Naive thymus-derived CD8-positive, alpha-beta T cell (primary cell): ENCODE measurements at regions not wholly inside any gene's neighbourhood (a gene's known extent, or its start where the extent isn't known, plus 50 kb on each side); places are given as distances from the start of the nearest gene placed in this dataset.
"Not testable (repeated sequence)": the region's sequence is repeated elsewhere in the genome, so short reads cannot be mapped to it uniquely, and the experiment has no call there.

Experiments used
- ATAC-seq, 2 donors: fragments of 150-1000 bp; cut with Tn5 transposase in 1 of 2; sonication (Bioruptor Pico), chemical (Tn5 transposase) in 1 of 2; 1 replicate in 1 of 2; 2 replicates in 1 of 2; pipeline ENCODE4 v1.10.0; 2021; ENCODE audit warnings: mild to moderate bottlenecking in 2 of 2, moderate library complexity in 2 of 2
- POLR2A ChIA-PET: fragments of 350-600 bp; sonication (Branson Sonifier 250); formaldehyde crosslinking; loops from one replicate; lab custom pipeline; 2021; ENCODE audit warnings: antibody characterized with exemption; lab: Charles Lee
- DNase-seq, 10 donors: peaks; one replicate each; pipeline versions ENCODE4 v3.0.0 to v3.0.0-alpha.2; 2020 to 2022
- H3K27ac Mint-ChIP-seq, 10 donors: one replicate each; pipeline ENCODE4 v1.8.0; 2020 to 2022; ENCODE audit warnings: mild to moderate bottlenecking in 10 of 10, mixed read lengths in 10 of 10, moderate library complexity in 4 of 10, inconsistent platforms in 1 of 10
- H3K27me3 Mint-ChIP-seq, 5 donors: one replicate each; pipeline ENCODE4 v1.8.0; 2021 to 2022; ENCODE audit warnings: mixed read lengths in 5 of 5
- H3K36me3 Mint-ChIP-seq, 3 donors: one replicate each; pipeline ENCODE4 v1.8.0; 2020 to 2022; ENCODE audit warnings: mixed read lengths in 3 of 3, mild to moderate bottlenecking in 2 of 3, inconsistent platforms in 1 of 3
- H3K4me1 Mint-ChIP-seq, 4 donors: one replicate each; pipeline ENCODE4 v1.8.0; 2021 to 2022; ENCODE audit warnings: mixed read lengths in 4 of 4
- H3K4me3 Mint-ChIP-seq, 10 donors: one replicate each; pipeline ENCODE4 v1.8.0; 2020 to 2022; ENCODE audit warnings: mild to moderate bottlenecking in 10 of 10, mixed read lengths in 10 of 10, moderate library complexity in 6 of 10, inconsistent platforms in 1 of 10
- H3K9me3 Mint-ChIP-seq, 9 donors: one replicate each; pipeline ENCODE4 v1.8.0; 2020 to 2022; ENCODE audit warnings: mixed read lengths in 9 of 9, mild to moderate bottlenecking in 3 of 9, inconsistent platforms in 1 of 9, moderate library complexity in 1 of 9

GRCh38 chr3:21041621-21042020, 709.4 kb downstream of the ZNF385D start:
- DNase-seq (no peak), ATAC-seq (no peak)
- no peak overlapping the region for H3K4me3 Mint-ChIP-seq
- no peaks in the 10 kb centered on the region for H3K36me3 Mint-ChIP-seq
- H3K27me3 Mint-ChIP-seq = no peaks in the 10 kb centered on the region
- POLR2A ChIA-PET = no interaction called here
- H3K4me1 Mint-ChIP-seq = no peaks in the 10 kb centered on the region
- no peak overlapping the region for H3K27ac Mint-ChIP-seq
- H3K9me3 Mint-ChIP-seq = peaks cover 0 to 24% (median 5%) of the 10 kb centered on the region in 9 donors

DNA sequence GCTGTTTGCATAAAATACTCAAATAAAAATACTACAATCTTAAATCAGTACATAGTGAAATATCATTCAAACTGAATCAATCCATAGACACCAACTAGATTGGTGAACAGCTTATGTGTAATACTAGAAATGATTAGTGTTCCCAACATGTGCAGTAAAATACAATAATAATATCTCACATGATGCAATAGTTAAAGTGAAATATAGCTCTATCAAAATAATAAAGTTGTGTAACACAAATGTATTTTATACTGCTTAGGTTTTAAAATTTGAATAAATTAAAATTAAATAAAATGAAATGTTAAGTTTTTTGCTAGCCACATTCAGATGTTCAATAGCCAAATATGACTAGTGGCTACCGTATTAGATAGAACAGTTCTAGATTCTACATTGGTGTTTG, 714.1 kb downstream of the ZNF385D start:
- no peaks in the 10 kb centered on the region for H3K36me3 Mint-ChIP-seq

DNA sequence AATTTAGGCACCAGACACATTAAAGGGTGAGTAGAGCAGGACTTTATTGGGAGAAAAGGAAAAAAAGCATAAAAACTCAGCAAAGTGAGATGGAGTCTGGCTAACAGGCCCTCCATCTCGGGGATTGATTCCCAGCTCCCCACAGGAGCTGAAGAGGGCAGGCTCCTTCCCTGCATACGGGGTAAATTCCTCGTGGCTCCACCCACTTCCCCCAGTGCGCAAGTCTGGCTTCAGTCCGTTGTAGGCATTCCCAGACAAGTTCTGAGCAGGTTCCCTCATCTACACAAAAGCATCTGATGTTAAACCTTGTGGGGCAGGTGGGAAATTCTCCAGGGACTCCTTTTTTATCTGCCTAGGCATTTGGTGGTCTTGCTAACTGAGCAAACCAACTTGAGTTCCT, 722.6 kb downstream of the ZNF385D start:
- ATAC-seq (no peak), DNase-seq (no peak)
- Mint-ChIP-seq H3K4me1 (no peaks in the 10 kb centered on the region), H3K9me3 (peaks cover 0 to 14% (median 8%) of the 10 kb centered on the region in 9 donors), H3K4me3 (no peak overlapping the region), H3K27ac (no peak overlapping the region), H3K27me3 (no peaks in the 10 kb centered on the region), H3K36me3 (peaks cover 0 to 4% (median 0%) of the 10 kb centered on the region in 3 donors)
- POLR2A ChIA-PET = no interaction called here

More for the DNA sequence above, 714.1 kb downstream of the ZNF385D start:
- POLR2A ChIA-PET = no interaction called here
- H3K4me3 Mint-ChIP-seq = no peak overlapping the region
- ATAC-seq (no peak), DNase-seq (no peak)
- H3K9me3 Mint-ChIP-seq = peaks cover 0 to 24% (median 8%) of the 10 kb centered on the region in 9 donors
- no peak overlapping the region for H3K27ac Mint-ChIP-seq
- H3K27me3 Mint-ChIP-seq = no peaks in the 10 kb centered on the region
- H3K4me1 Mint-ChIP-seq = no peaks in the 10 kb centered on the region

- peaks cover 0 to 21% (median 8%) of the 10 kb centered on the region in 9 donors for H3K9me3 Mint-ChIP-seq
- H3K27ac Mint-ChIP-seq = no peak overlapping the region
- peaks cover 0 to 4% (median 0%) of the 10 kb centered on the region in 3 donors for H3K36me3 Mint-ChIP-seq
- H3K4me1 Mint-ChIP-seq = no peaks in the 10 kb centered on the region
- H3K27me3 Mint-ChIP-seq = no peaks in the 10 kb centered on the region
- no peak overlapping the region for H3K4me3 Mint-ChIP-seq
- POLR2A ChIA-PET = no interaction called here
- no peak for ATAC-seq
- DNase-seq = no peak
These were observed 726.4 kb downstream of the ZNF385D start for GRCh38 chr3:21024563-21024962.

- peaks cover 8 to 40% (median 16%) of the 10 kb centered on the region in 9 donors for H3K9me3 Mint-ChIP-seq
- H3K4me1 Mint-ChIP-seq = no peaks in the 10 kb centered on the region
- H3K27ac Mint-ChIP-seq = no peak overlapping the region
These were observed 730.3 kb downstream of the ZNF385D start for GRCh38 chr3:21020681-21021080.

GRCh38 chr3:21020043-21020442, 731.0 kb downstream of the ZNF385D start:
- DNase-seq (no peak), ATAC-seq (no peak)
- Mint-ChIP-seq H3K4me1 (no peaks in the 10 kb centered on the region), H3K9me3 (peaks cover 8 to 45% (median 20%) of the 10 kb centered on the region in 9 donors), H3K36me3 (peaks cover 0 to 10% (median 0%) of the 10 kb centered on the region in 3 donors), H3K27ac (no peak overlapping the region), H3K4me3 (no peak overlapping the region), H3K27me3 (peaks cover 0 to 1% (median 0%) of the 10 kb centered on the region in 5 donors)
- POLR2A ChIA-PET = no interaction called here

More at GRCh38 chr3:21020681-21021080, 730.3 kb downstream of the ZNF385D start:
- no peak for DNase-seq
- Mint-ChIP-seq H3K27me3 (peaks cover 0 to 1% (median 0%) of the 10 kb centered on the region in 5 donors), H3K36me3 (peaks cover 0 to 10% (median 0%) of the 10 kb centered on the region in 3 donors), H3K4me3 (no peak overlapping the region)
- ATAC-seq = no peak
- POLR2A ChIA-PET = no interaction called here

DNA sequence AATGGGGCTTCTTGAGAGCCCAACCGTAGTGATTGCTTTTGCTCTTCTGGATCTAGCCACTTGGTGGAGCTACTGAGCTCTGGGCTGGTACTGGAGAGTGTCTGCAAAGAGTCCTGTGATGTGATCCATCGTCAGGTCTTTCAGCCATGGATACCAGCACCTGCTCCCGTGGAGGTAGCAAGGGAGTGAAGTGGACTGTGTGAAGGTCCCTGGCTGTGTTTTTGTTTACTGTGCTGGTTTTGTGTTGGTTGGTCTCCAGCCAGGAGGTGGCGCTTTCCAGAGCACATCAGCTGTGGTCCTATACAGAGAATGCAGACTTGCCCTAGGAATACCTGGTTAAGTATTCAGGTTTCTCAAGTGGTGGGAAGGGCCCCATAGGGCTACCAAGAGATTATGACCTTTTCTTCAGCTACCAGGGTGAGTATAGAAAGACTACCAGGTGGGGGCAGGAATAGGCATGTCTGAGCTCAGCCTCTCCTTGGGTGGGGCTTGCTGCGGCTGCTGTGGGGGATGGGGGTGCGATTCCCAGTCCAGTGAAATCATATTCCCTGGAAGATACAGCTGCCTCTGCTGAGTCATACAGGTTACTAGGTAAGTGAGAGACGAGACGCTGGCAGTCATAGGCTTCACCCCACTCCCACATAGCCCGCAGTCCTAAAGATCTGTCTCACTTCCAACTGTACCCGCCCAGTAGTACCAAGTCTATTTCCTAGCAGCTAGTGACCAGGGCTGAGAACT, 733.7 kb downstream of the ZNF385D start:
- peaks cover 0 to 18% (median 0%) of the 10 kb centered on the region in 3 donors for H3K36me3 Mint-ChIP-seq
- ATAC-seq (no peak), DNase-seq (no peak)
- peaks cover 15 to 64% (median 36%) of the 10 kb centered on the region in 9 donors for H3K9me3 Mint-ChIP-seq
- no peaks in the 10 kb centered on the region for H3K4me1 Mint-ChIP-seq
- H3K27ac Mint-ChIP-seq = no peak overlapping the region
- peak overlapping the region in 1 of 10 donors; percentile 29 for H3K4me3 Mint-ChIP-seq
- POLR2A ChIA-PET = no interaction called here
- peaks cover 0 to 1% (median 0%) of the 10 kb centered on the region in 5 donors for H3K27me3 Mint-ChIP-seq

- Mint-ChIP-seq H3K4me3 (no peak overlapping the region), H3K9me3 (peaks cover 17 to 62% (median 41%) of the 10 kb centered on the region in 9 donors), H3K4me1 (no peaks in the 10 kb centered on the region), H3K27ac (no peak overlapping the region), H3K36me3 (peaks cover 0 to 18% (median 0%) of the 10 kb centered on the region in 3 donors), H3K27me3 (peaks cover 0 to 1% (median 0%) of the 10 kb centered on the region in 5 donors)
- POLR2A ChIA-PET = no interaction called here
- DNase-seq = no peak
- ATAC-seq = no peak
These were observed 737.4 kb downstream of the ZNF385D start for GRCh38 chr3:21013566-21013965.

DNA sequence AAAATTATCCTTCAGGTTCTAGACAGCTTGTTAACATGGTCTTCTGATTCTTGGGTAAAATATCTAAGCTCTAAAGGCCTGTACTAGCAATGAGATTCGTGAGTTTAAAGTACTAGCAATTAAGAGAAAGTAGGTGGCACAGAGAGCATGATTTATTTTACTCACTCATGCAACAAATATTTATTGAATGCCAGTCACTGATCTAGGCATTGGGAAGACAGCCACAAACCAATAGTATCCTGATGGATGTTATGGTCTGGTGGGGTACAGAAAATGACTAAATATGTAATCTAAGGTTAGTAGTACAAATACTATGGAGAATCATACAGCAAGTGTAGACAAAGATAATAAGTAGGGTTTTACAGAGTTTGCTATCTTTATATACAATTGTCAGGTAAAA, 751.3 kb downstream of the ZNF385D start:
- no peaks in the 10 kb centered on the region for H3K4me1 Mint-ChIP-seq
- no peak for ATAC-seq
- no peak for DNase-seq
- no peaks in the 10 kb centered on the region for H3K27me3 Mint-ChIP-seq
- POLR2A ChIA-PET = no interaction called here
- H3K9me3 Mint-ChIP-seq = peaks cover 0 to 24% (median 8%) of the 10 kb centered on the region in 9 donors
- H3K36me3 Mint-ChIP-seq = no peaks in the 10 kb centered on the region
- H3K4me3 Mint-ChIP-seq = no peak overlapping the region
- no peak overlapping the region for H3K27ac Mint-ChIP-seq

DNA sequence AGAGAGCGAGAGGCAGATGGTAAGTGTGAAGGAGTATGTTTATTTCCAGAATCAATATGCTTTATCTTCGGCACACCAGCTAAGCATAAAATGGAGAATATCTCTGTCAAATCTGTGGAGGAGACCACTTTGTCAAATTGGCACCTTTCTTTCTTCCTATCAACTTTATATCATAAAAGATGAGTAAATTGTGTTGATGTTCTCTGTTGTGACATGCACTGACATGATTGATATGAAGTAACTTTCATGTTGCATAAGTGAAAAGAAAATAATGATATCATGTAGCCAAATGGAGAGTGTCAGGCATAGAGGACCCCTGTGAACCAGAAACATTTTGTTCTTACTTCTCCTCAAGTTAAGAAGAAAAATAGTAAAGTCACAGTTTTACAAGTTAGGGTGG, 753.8 kb downstream of the ZNF385D start:
- DNase-seq (no peak), ATAC-seq (no peak)
- Mint-ChIP-seq H3K27me3 (no peaks in the 10 kb centered on the region), H3K27ac (no peak overlapping the region), H3K36me3 (no peaks in the 10 kb centered on the region), H3K9me3 (peaks cover 0 to 22% (median 4%) of the 10 kb centered on the region in 9 donors), H3K4me3 (no peak overlapping the region), H3K4me1 (no peaks in the 10 kb centered on the region)
- POLR2A ChIA-PET = no interaction called here

- Mint-ChIP-seq H3K27ac (no peak overlapping the region), H3K9me3 (peaks cover 0 to 16% (median 8%) of the 10 kb centered on the region in 9 donors), H3K4me1 (no peaks in the 10 kb centered on the region), H3K36me3 (peaks cover 0 to 4% (median 0%) of the 10 kb centered on the region in 3 donors), H3K4me3 (no peak overlapping the region), H3K27me3 (no peaks in the 10 kb centered on the region)
- ATAC-seq = no peak
- DNase-seq = no peak
- POLR2A ChIA-PET = no interaction called here
These were observed 760.1 kb downstream of the ZNF385D start for GRCh38 chr3:20990896-20991295.

DNA sequence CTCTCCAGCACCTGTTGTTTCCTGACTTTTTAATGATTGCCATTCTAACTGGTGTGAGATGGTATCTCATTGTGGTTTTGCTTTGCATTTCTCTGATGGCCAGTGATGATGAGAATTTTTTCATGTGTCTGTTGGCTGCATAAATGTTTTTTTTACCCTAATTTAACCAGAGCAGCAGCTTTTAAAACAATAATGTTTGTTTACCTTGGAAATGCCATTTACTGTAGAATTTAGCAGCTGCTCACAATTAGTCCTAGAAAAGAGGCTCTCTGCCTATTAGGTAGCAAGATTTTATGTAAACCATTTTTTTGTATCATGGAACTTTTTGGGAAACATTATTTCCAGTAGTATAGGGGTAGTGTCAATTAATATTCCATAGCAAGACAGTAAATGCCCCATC, 761.4 kb downstream of the ZNF385D start:
- not testable (repeated sequence) for H3K36me3 Mint-ChIP-seq

GRCh38 chr3:20984594-20985205, 766.3 kb downstream of the ZNF385D start:
- peaks cover 0 to 4% (median 0%) of the 10 kb centered on the region in 3 donors for H3K36me3 Mint-ChIP-seq
- POLR2A ChIA-PET = no interaction called here
- peaks cover 0 to 21% (median 7%) of the 10 kb centered on the region in 9 donors for H3K9me3 Mint-ChIP-seq
- H3K4me3 Mint-ChIP-seq = no peak overlapping the region
- DNase-seq = no peak
- no peak overlapping the region for H3K27ac Mint-ChIP-seq
- no peaks in the 10 kb centered on the region for H3K27me3 Mint-ChIP-seq
- ATAC-seq = no peak
- no peaks in the 10 kb centered on the region for H3K4me1 Mint-ChIP-seq

More for the DNA sequence above, 761.4 kb downstream of the ZNF385D start:
- POLR2A ChIA-PET, H3K27me3 Mint-ChIP-seq, DNase-seq, H3K4me1 Mint-ChIP-seq, ATAC-seq, H3K4me3 Mint-ChIP-seq, H3K27ac Mint-ChIP-seq: not testable (repeated sequence)
- peaks cover 0 to 16% (median 8%) of the 10 kb centered on the region in 9 donors for H3K9me3 Mint-ChIP-seq
